GM23338 (cell line): ENCODE measurements at regions not wholly inside any gene's neighbourhood (a gene's known extent, or its start where the extent isn't known, plus 50 kb on each side); places are given as distances from the start of the nearest gene placed in this dataset.

Experiments
- ATAC-seq: fragments of 200-7000 bp; cut with Tn5 transposase; 3 replicates; pipeline ENCODE4 v1.9.1; 2020
- DNase-seq: peaks from one replicate; pipeline ENCODE4 v3.0.0-alpha.2; 2015; ENCODE audit warnings: low spot score
- H2AFZ ChIP-seq: fragments of 200-600 bp; sonication (generic); 2 replicates; pipeline ENCODE4 v1.8.0; 2016; ENCODE audit warnings: antibody characterized with exemption, mild to moderate bottlenecking, moderate library complexity
- H3F3A ChIP-seq: fragments of 200-600 bp; sonication (generic); replicated peaks from 2 replicates; pipeline ENCODE4 v1.8.0; 2017; ENCODE audit warnings: antibody characterized with exemption, mixed run types, low read depth
- H3K27ac ChIP-seq: fragments of 200-600 bp; sonication (generic); 2 replicates; pipeline ENCODE4 v1.6.1; 2016; ENCODE audit warnings: low read depth
- H3K27me3 ChIP-seq: fragments of 200-600 bp; sonication (generic); 2 replicates; pipeline ENCODE4 v1.8.0; 2016; ENCODE audit warnings: mild to moderate bottlenecking, mixed run types, moderate library complexity; ENCODE audit not compliant: insufficient read depth
- H3K36me3 ChIP-seq: fragments of 200-600 bp; sonication (generic); 2 replicates; pipeline ENCODE4 v1.8.0; 2016; ENCODE audit warnings: mild to moderate bottlenecking; ENCODE audit not compliant: insufficient read depth
- H3K4me1 ChIP-seq: fragments of 200-600 bp; sonication (generic); 2 replicates; pipeline ENCODE4 v1.8.0; 2016; ENCODE audit warnings: mild to moderate bottlenecking, moderate library complexity; ENCODE audit not compliant: insufficient read depth
- H3K4me2 ChIP-seq: fragments of 200-600 bp; sonication (generic); 2 replicates; pipeline ENCODE4 v1.7.1; 2017; ENCODE audit warnings: mixed run types
- H3K4me3 ChIP-seq: fragments of 200-600 bp; sonication (generic); 2 replicates; pipeline ENCODE4 v1.6.1; 2016; ENCODE audit warnings: mixed run types
- H3K79me2 ChIP-seq: fragments of 200-600 bp; sonication (generic); replicated peaks from 2 replicates; pipeline ENCODE4 v1.8.0; 2017; ENCODE audit warnings: mild to moderate bottlenecking; ENCODE audit not compliant: insufficient read depth
- H3K9me2 ChIP-seq: fragments of 200-600 bp; sonication (generic); 2 replicates; pipeline ENCODE4 v1.8.0; 2017; ENCODE audit not compliant: insufficient read depth
- H4K20me1 ChIP-seq: fragments of 200-600 bp; sonication (generic); replicated peaks from 2 replicates; pipeline ENCODE4 v1.8.0; 2017; ENCODE audit warnings: mild to moderate bottlenecking; ENCODE audit not compliant: insufficient read depth
- H3K27ac Mint-ChIP-seq: 2 replicates; pipeline ENCODE4 v1.8.0; 2020; ENCODE audit warnings: inconsistent platforms, mild to moderate bottlenecking, moderate library complexity, mixed read lengths
- H3K27me3 Mint-ChIP-seq: 3 replicates; pipeline ENCODE4 v1.8.0; 2022; ENCODE audit warnings: low read depth, mild to moderate bottlenecking, moderate library complexity, mixed read lengths, inconsistent platforms; ENCODE audit not compliant: insufficient read depth, poor library complexity
- H3K36me3 Mint-ChIP-seq: 3 replicates; pipeline ENCODE4 v1.8.0; 2021; ENCODE audit warnings: low read depth, mild to moderate bottlenecking, inconsistent platforms, moderate library complexity, mixed read lengths
- H3K4me1 Mint-ChIP-seq: 3 replicates; pipeline ENCODE4 v1.8.0; 2020; ENCODE audit warnings: mild to moderate bottlenecking, inconsistent platforms, mixed read lengths
- H3K4me3 Mint-ChIP-seq: 3 replicates; pipeline ENCODE4 v1.8.0; 2021; ENCODE audit warnings: moderate library complexity, mild to moderate bottlenecking, inconsistent platforms, mixed read lengths
- H3K9me3 Mint-ChIP-seq: 3 replicates; pipeline ENCODE4 v1.8.0; 2020; ENCODE audit warnings: moderate library complexity, mild to moderate bottlenecking, inconsistent platforms, mixed read lengths
- REST ChIP-seq: IDR thresholded peaks from one replicate; pipeline ENCODE4 v1.6.1; 2018; ENCODE audit warnings: antibody characterized with exemption; ENCODE audit not compliant: unreplicated experiment
- ZNF462 ChIP-seq: fragments of 250-450 bp; sonication (Bioruptor Pico); IDR thresholded peaks from 2 replicates; pipeline ENCODE4 v1.5.0; 2020; ENCODE audit warnings: mild to moderate bottlenecking, moderate library complexity

GRCh38 chr12:131543040-131543439, 167.8 kb upstream of the SFSWAP start (continued):
- TF ChIP-seq REST, result no peak
- TF ChIP-seq ZNF462 (CRISPR knock-in tag), result no peak

- Mint-ChIP-seq H3K9me3 (peaks cover 8% of the 10 kb centered on the region; the same call in 2 of the 3 replicates), H3K27me3 (no peaks in the 10 kb centered on the region), H3K36me3 (no peaks in the 10 kb centered on the region; the same call in 2 of the 3 replicates), H3K4me3 (no peak overlapping the region), H3K4me1 (peaks cover 11% of the 10 kb centered on the region), H3K27ac (no peak overlapping the region)
- Histone ChIP-seq H3K36me3 (no peaks in the 10 kb centered on the region), H3K4me3 (no peak overlapping the region), H3F3A (no peaks in the 10 kb centered on the region), H3K27me3 (no peaks in the 10 kb centered on the region), H3K4me2 (no peak overlapping the region), H3K27ac (no peak overlapping the region), H3K4me1 (peaks cover 13% of the 10 kb centered on the region), H2AFZ (0 out of 2 replicates have a peak overlapping the region, but pooled peaks have one; percentile 56), H3K79me2 (no peaks in the 10 kb centered on the region), H3K9me2 (peaks cover 7% of the 10 kb centered on the region), H4K20me1 (no peaks in the 10 kb centered on the region)
- TF ChIP-seq ZNF462 (CRISPR knock-in tag), result no peak
- ATAC-seq, result no peak
- DNase-seq, result no peak
Observed at GRCh38 chr12:131547555-131547954, 163.3 kb upstream of the SFSWAP start.
